HFFc6 (cell line): ENCODE measurements at regions not wholly inside any gene's neighbourhood (a gene's known extent, or its start where the extent isn't known, plus 50 kb on each side); places are given as distances from the start of the nearest gene placed in this dataset.

Source experiments
- DNase-seq: peaks from one replicate; pipeline ENCODE4 v3.0.0-alpha.2; 2018
- H3K27ac Mint-ChIP-seq: 2 replicates; pipeline ENCODE4 v1.8.0; 2020; ENCODE audit warnings: mild to moderate bottlenecking, mixed read lengths
- H3K27me3 Mint-ChIP-seq: 2 replicates; pipeline ENCODE4 v1.8.0; 2021; ENCODE audit warnings: mild to moderate bottlenecking, moderate library complexity, mixed read lengths; ENCODE audit not compliant: insufficient read depth
- H3K36me3 Mint-ChIP-seq: 2 replicates; pipeline ENCODE4 v1.8.0; 2021; ENCODE audit warnings: low read depth, mixed read lengths
- H3K4me1 Mint-ChIP-seq: 2 replicates; pipeline ENCODE4 v1.8.0; 2020; ENCODE audit warnings: low read depth, mixed read lengths
- H3K4me3 Mint-ChIP-seq: 2 replicates; pipeline ENCODE4 v1.8.0; 2020; ENCODE audit warnings: mild to moderate bottlenecking, moderate library complexity, mixed read lengths
- H3K9me3 Mint-ChIP-seq: 2 replicates; pipeline ENCODE4 v1.8.0; 2020; ENCODE audit warnings: mild to moderate bottlenecking, mixed read lengths
- TF ChIP-seq, protein P1 (sequence below): fragments of 200-600 bp; sonication (generic); IDR thresholded peaks from 2 replicates; pipeline ENCODE4 v1.5.0; 2021; ENCODE audit warnings: antibody characterized with exemption, mild to moderate bottlenecking

DNA sequence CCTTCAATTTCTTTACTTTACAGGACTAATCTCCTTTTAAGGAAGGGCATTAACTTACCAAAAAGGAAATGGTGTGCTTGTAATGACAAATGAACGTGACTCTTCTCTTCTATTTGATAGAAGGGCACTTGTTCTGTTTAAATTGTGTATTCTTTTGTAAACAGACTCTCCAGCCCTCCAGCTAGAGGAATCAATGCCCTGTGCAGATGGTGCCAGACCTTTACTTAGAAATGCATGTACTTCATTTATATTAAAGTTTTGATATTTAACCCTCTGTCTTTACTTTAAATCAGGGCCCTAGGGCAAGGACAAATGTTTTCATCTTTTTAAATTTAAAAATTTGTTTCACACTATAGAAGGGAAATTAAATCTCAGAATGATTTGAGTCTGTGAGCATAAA is 355.1 kb downstream of the GBE1 start:
- Mint-ChIP-seq H3K4me3 (no peak overlapping the region), H3K9me3 (no peaks in the 10 kb centered on the region), H3K27me3 (no peaks in the 10 kb centered on the region), H3K27ac (no peak overlapping the region), H3K4me1 (peaks cover 51% of the 10 kb centered on the region; the same call in 1 of the 2 replicates), H3K36me3 (no peaks in the 10 kb centered on the region)
- no peak for DNase-seq
- TF ChIP-seq, protein P1, sequence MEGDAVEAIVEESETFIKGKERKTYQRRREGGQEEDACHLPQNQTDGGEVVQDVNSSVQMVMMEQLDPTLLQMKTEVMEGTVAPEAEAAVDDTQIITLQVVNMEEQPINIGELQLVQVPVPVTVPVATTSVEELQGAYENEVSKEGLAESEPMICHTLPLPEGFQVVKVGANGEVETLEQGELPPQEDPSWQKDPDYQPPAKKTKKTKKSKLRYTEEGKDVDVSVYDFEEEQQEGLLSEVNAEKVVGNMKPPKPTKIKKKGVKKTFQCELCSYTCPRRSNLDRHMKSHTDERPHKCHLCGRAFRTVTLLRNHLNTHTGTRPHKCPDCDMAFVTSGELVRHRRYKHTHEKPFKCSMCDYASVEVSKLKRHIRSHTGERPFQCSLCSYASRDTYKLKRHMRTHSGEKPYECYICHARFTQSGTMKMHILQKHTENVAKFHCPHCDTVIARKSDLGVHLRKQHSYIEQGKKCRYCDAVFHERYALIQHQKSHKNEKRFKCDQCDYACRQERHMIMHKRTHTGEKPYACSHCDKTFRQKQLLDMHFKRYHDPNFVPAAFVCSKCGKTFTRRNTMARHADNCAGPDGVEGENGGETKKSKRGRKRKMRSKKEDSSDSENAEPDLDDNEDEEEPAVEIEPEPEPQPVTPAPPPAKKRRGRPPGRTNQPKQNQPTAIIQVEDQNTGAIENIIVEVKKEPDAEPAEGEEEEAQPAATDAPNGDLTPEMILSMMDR, result no peak

DNA sequence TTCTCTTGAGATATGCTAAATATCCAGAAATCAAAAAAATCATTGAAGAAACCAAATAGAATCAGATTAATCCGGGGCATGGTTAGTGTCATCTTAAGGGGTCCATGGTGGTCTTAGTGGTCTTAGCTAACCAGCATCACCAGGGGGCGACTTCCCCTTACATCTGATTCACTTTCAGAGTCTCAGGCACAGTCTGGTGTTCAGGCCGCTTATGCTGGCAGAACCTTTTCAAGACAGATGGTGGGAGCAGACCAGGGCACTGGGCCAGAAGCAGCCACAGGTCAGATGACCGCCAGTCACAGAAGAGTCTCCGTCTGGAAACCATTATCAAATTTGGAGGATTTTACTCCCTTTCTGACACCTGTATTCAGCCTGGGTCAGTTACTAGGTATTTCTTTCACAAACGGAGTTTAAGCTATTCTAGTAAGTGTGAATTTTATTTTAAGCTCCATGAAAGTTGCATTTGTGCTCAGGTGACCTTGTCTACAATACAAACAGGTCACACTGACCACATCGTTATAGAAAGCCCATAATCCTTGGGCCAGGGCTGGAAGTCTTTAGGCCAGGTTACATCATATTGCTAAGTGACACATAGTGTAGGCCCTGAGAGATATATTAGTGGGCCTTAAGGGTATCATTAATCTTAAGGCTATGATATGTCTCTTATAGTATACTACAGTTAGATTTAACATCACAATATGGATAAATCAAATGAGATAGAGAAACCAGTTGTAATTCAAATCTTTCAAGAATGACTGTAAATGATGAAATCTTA is 365.5 kb downstream of the GBE1 start:
- no peaks in the 10 kb centered on the region for H3K36me3 Mint-ChIP-seq
- no peaks in the 10 kb centered on the region for H3K9me3 Mint-ChIP-seq
- peaks cover 12% of the 10 kb centered on the region for H3K27me3 Mint-ChIP-seq
- no peak overlapping the region for H3K27ac Mint-ChIP-seq
- no peak for DNase-seq
- no peak overlapping the region for H3K4me3 Mint-ChIP-seq
- no peaks in the 10 kb centered on the region; the same call in 1 of the 2 replicates for H3K4me1 Mint-ChIP-seq
- TF ChIP-seq, protein P1, result peak; percentile 24; the same call in 1 of the 2 replicates

DNA sequence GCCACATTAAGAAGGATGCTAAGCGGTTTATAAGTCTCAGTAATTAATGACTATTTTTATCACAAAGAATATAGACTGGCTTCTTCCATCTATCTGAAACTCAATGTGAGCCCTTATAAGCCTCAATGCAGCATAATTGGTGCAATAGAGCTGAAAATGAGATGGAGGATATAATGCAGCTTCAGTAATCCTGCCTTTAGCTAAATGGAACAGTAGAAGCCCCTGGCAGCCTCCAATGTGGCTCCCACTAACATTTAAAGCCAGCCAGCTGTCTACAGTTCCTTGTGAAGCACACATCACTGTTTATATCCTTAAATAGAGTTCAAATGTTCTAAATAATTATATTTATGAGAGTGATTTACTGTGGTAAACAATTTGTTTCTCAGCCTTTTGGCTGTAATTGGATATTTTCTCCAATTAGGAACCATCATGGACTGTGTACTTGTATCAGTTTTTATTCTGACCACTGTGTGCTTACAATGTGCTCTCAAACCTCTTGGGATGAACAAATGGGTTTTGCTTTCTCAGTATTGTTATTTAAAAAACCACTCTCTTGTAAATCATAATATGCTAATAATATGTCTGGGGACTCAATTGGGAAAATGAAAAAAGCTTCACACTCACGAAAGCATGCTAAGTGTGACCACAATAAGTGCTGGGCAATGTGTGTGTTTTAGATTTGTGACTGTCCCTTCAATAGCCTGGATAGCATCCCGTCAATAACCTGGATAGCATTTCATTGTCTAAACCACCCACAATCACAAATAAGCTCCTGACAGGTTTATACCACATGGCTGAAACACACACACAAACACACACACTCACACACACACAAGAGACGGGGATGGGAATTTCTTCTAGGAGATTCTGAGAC is 366.6 kb downstream of the GBE1 start:
- no peak overlapping the region for H3K4me3 Mint-ChIP-seq
- H3K9me3 Mint-ChIP-seq, result no peaks in the 10 kb centered on the region
- H3K4me1 Mint-ChIP-seq, result no peaks in the 10 kb centered on the region; the same call in 1 of the 2 replicates
- TF ChIP-seq, protein P1, result no peak
- H3K27me3 Mint-ChIP-seq, result peaks cover 12% of the 10 kb centered on the region
- no peak overlapping the region for H3K27ac Mint-ChIP-seq
- no peak for DNase-seq
- H3K36me3 Mint-ChIP-seq, result no peaks in the 10 kb centered on the region

DNA sequence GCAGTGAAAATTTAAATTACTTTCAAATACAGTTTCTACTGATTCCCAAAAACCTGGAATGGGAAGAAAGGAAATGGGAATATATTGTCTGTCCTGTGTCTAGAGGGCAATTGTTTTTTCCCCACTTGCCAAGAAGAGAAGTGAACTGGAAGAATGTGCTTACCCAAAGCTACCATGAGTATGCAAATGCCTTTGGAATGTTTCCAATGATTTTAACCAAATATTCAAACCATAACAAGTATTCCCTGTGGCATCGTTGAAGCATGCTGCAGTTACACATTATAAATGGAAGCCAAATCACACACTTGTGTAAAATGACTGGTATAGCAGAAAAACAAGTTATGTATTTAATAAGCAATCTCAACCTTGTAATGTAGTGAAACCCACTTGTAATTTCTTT is 368.2 kb downstream of the GBE1 start:
- H3K27ac Mint-ChIP-seq, result no peak overlapping the region
- H3K27me3 Mint-ChIP-seq, result peaks cover 15% of the 10 kb centered on the region
- no peaks in the 10 kb centered on the region for H3K9me3 Mint-ChIP-seq
- DNase-seq, result no peak
- TF ChIP-seq, protein P1, result no peak
- no peaks in the 10 kb centered on the region; the same call in 1 of the 2 replicates for H3K4me1 Mint-ChIP-seq
- no peak overlapping the region for H3K4me3 Mint-ChIP-seq
- H3K36me3 Mint-ChIP-seq, result no peaks in the 10 kb centered on the region

DNA sequence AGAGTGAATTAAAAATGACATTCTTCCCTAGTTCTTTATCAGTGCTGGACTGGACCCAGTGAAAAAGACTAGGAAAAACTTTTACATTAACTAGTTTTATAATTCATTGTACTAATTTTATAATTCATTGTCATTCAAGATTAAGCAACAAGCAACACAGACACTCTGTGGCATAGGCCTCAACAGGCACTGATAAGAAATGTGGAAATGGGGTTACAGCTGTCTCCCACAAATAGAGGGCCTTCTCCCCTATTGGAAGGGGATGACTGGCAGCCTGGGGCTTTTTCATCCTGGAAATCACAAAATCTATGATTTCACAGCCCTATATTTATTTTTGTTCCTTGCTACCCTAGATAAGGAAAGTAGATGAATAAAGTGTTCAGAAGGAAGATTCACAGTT is 370.6 kb downstream of the GBE1 start:
- H3K27ac Mint-ChIP-seq, result no peak overlapping the region
- H3K9me3 Mint-ChIP-seq, result no peaks in the 10 kb centered on the region
- no peak overlapping the region for H3K4me3 Mint-ChIP-seq
- peaks cover 18% of the 10 kb centered on the region for H3K27me3 Mint-ChIP-seq
- TF ChIP-seq, protein P1, result no peak
- DNase-seq, result no peak
- H3K4me1 Mint-ChIP-seq, result no peaks in the 10 kb centered on the region; the same call in 1 of the 2 replicates
- H3K36me3 Mint-ChIP-seq, result no peaks in the 10 kb centered on the region
